ENCODE measurements at regions not wholly inside any gene's neighbourhood (a gene's known extent, or its start where the extent isn't known, plus 50 kb on each side); places are given as distances from the start of the nearest gene placed in this dataset.

DNA sequence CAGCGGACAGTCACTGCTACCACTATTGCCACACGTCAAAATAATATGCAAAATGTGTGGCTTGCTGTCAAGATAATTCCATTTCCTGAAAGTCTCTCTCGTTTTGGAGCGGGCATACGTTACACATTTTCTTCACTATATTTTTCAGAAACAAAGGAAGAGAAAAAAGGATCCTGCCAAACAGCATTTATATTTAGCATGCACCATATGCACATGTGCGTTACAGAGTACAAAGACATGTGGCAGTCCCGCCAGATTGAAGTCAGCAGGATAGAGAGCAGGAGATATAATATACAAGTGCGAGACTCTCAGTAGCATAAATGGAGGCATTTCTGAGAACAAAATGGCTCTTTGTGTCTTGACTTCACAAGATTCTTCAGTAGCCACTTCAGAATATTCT, 221.6 kb upstream of the KIF2A start:
- TF ChIP-seq CTCF (IDR thresholded peaks at IDR 0.05; ENCODE audit: extremely low read depth in 1 of 2, insufficient read depth in 1 of 2, low read depth in 1 of 2, low read length in 2 of 2) (no peak), POLR2A (IDR thresholded peaks at IDR 0.05; ENCODE audit: low read depth, low read length) (no peak), GATA2 (IDR thresholded peaks at IDR 0.05; ENCODE audit: insufficient read depth, insufficient read length, low read depth, low read length) (no peak)
